IMR-90 (cell line): ENCODE measurements at regions not wholly inside any gene's neighbourhood (a gene's known extent, or its start where the extent isn't known, plus 50 kb on each side); places are given as distances from the start of the nearest gene placed in this dataset.

Experiments
- ATAC-seq: fragments of 200-7000 bp; cut with Tn5 transposase; 2 replicates; pipeline ENCODE4 v1.9.1; 2020; ENCODE audit warnings: low read depth, mild to moderate bottlenecking, moderate library complexity
- BruUV-seq: library from RNA; stranded (reverse); fragments of 400-500 nt; replicated peaks from 2 replicates; lab custom pipeline; 2021; lab: Mats Ljungman, UMichigan
- CTCF ChIA-PET: fragments of 300-600 bp; formaldehyde crosslinking; extraction: SDS; loops from one replicate; lab custom pipeline; 2021; ENCODE audit warnings: antibody characterized with exemption; lab: Yijun Ruan, JAX
- POLR2A ChIA-PET: fragments of 300-600 bp; sonication (Branson Sonifier 250); formaldehyde crosslinking; loops from one replicate; lab custom pipeline; 2022; ENCODE audit warnings: antibody characterized with exemption; ENCODE audit not compliant: unreplicated experiment; lab: Charles Lee
- DNase-seq: peaks from one replicate; pipeline ENCODE4 v3.0.0; 2013
- H2AFZ ChIP-seq: replicated peaks from 2 replicates; pipeline ENCODE3; 2013; ENCODE audit warnings: low read length, mild to moderate bottlenecking; ENCODE audit not compliant: poor library complexity
- H2AK5ac ChIP-seq: 2 replicates; pipeline ENCODE4 v1.6.1; 2013; ENCODE audit warnings: low read depth, low read length, inconsistent platforms
- H2AK9ac ChIP-seq: replicated peaks from 2 replicates; pipeline ENCODE3; 2013; ENCODE audit warnings: mild to moderate bottlenecking, low read depth, low read length, moderate library complexity; ENCODE audit not compliant: poor library complexity
- H2BK120ac ChIP-seq: 2 replicates; pipeline ENCODE4 v1.6.1; 2013; ENCODE audit warnings: low read depth, low read length, inconsistent platforms
- H2BK15ac ChIP-seq: 3 replicates; pipeline ENCODE4 v1.6.1; 2013; ENCODE audit warnings: low read depth, low read length, inconsistent platforms
- H2BK20ac ChIP-seq: 2 replicates; pipeline ENCODE4 v1.6.1; 2013; ENCODE audit warnings: low read depth, mild to moderate bottlenecking, inconsistent platforms, low read length, moderate library complexity
- H2BK5ac ChIP-seq: 2 replicates; pipeline ENCODE4 v1.6.1; 2013; ENCODE audit warnings: mild to moderate bottlenecking, low read depth, low read length, inconsistent platforms; ENCODE audit not compliant: poor library complexity, severe bottlenecking
- H3K14ac ChIP-seq: replicated peaks from 2 replicates; pipeline ENCODE4 v1.6.1; 2013; ENCODE audit warnings: low read depth, low read length, inconsistent platforms
- H3K18ac ChIP-seq: 2 replicates; pipeline ENCODE4 v1.6.1; 2013; ENCODE audit warnings: low read depth, low read length, control low read depth
- H3K23ac ChIP-seq: 2 replicates; pipeline ENCODE4 v1.6.1; 2013; ENCODE audit warnings: low read depth, low read length, inconsistent platforms
- H3K27ac ChIP-seq: 2 replicates; pipeline ENCODE4 v1.5.1; 2013; ENCODE audit warnings: mild to moderate bottlenecking, control low read depth, low read length; ENCODE audit not compliant: insufficient read depth
- H3K27me3 ChIP-seq: 2 replicates; pipeline ENCODE4 v1.6.1; 2013; ENCODE audit warnings: low read length; ENCODE audit not compliant: control insufficient read depth, insufficient read depth
- H3K36me3 ChIP-seq: 2 replicates; pipeline ENCODE4 v1.6.1; 2013; ENCODE audit warnings: low read length, mixed read lengths; ENCODE audit not compliant: control insufficient read depth, insufficient read depth
- H3K4ac ChIP-seq: 2 replicates; pipeline ENCODE4 v1.6.1; 2013; ENCODE audit warnings: low read depth, low read length, inconsistent platforms
- H3K4me1 ChIP-seq: 2 replicates; pipeline ENCODE4 v1.6.1; 2013; ENCODE audit warnings: low read length, mixed read lengths; ENCODE audit not compliant: control insufficient read depth, insufficient read depth
- H3K4me2 ChIP-seq: 2 replicates; pipeline ENCODE4 v1.6.1; 2013; ENCODE audit warnings: low read depth, mild to moderate bottlenecking, control low read depth, low read length, moderate library complexity
- H3K4me3 ChIP-seq: 2 replicates; pipeline ENCODE4 v1.5.1; 2013; ENCODE audit warnings: low read depth, mild to moderate bottlenecking, control low read depth, low read length, moderate library complexity; ENCODE audit not compliant: insufficient read depth
- H3K56ac ChIP-seq: 2 replicates; pipeline ENCODE4 v1.6.1; 2013; ENCODE audit warnings: low read length, inconsistent platforms; ENCODE audit not compliant: insufficient read depth; ENCODE audit errors: extremely low read depth
- H3K79me1 ChIP-seq, 2 experiments: 2 replicates each; pipeline ENCODE4 v1.6.1; 2013; ENCODE audit warnings: low read length in 2 of 2, inconsistent platforms in 1 of 2, low read depth in 1 of 2
- H3K9ac ChIP-seq: 2 replicates; pipeline ENCODE4 v1.6.1; 2013; ENCODE audit warnings: low read depth, low read length, control low read depth
- H3K9me1 ChIP-seq: 2 replicates; pipeline ENCODE4 v1.6.1; 2013; ENCODE audit warnings: low read length, inconsistent platforms; ENCODE audit not compliant: insufficient read depth
- H3K9me3 ChIP-seq: 2 replicates; pipeline ENCODE4 v1.6.1; 2013; ENCODE audit warnings: low read length; ENCODE audit not compliant: control insufficient read depth, insufficient read depth
- H4K20me1 ChIP-seq: 2 replicates; pipeline ENCODE4 v1.6.1; 2013; ENCODE audit warnings: low read length, inconsistent platforms; ENCODE audit not compliant: insufficient read depth
- H4K5ac ChIP-seq: 2 replicates; pipeline ENCODE4 v1.6.1; 2013; ENCODE audit warnings: mild to moderate bottlenecking, low read depth, low read length, control low read depth
- H4K8ac ChIP-seq, 2 experiments: 2 replicates each; pipeline ENCODE4 v1.6.1; 2013; ENCODE audit warnings: low read depth in 2 of 2, low read length in 2 of 2, control low read depth in 1 of 2, inconsistent platforms in 1 of 2
- H4K91ac ChIP-seq: 2 replicates; pipeline ENCODE4 v1.6.1; 2013; ENCODE audit warnings: low read depth, low read length, inconsistent platforms; ENCODE audit not compliant: insufficient read depth
- CHD1 ChIP-seq: IDR thresholded peaks from 2 replicates; pipeline ENCODE4 v1.6.1; 2012; ENCODE audit warnings: low read depth, low read length, improper control_type of control experiment
- FOS ChIP-seq: fragments of 150-350 bp; IDR thresholded peaks from 2 replicates; pipeline ENCODE4 v1.6.1; 2016; ENCODE audit warnings: low read depth, low read length
- MAFK ChIP-seq: IDR thresholded peaks from 2 replicates; pipeline ENCODE4 v1.6.1; 2012; ENCODE audit warnings: low read depth, low read length, improper control_type of control experiment
- MAZ ChIP-seq: IDR thresholded peaks from 2 replicates; pipeline ENCODE4 v1.6.1; 2012; ENCODE audit warnings: low read depth, mild to moderate bottlenecking, low read length, improper control_type of control experiment, moderate library complexity, borderline replicate concordance
- MXI1 ChIP-seq: IDR thresholded peaks from 2 replicates; pipeline ENCODE4 v1.6.1; 2012; ENCODE audit warnings: low read depth, mild to moderate bottlenecking, low read length, moderate library complexity, borderline replicate concordance
- NFE2L2 ChIP-seq: fragments of 150-350 bp; IDR thresholded peaks from 2 replicates; pipeline ENCODE4 v1.6.1; 2016; ENCODE audit warnings: low read depth, mild to moderate bottlenecking, low read length
- POLR2A ChIP-seq: IDR thresholded peaks from 2 replicates; pipeline ENCODE4 v1.6.1; 2012; ENCODE audit warnings: mild to moderate bottlenecking, low read depth, low read length
- RAD21 ChIP-seq: IDR thresholded peaks from 2 replicates; pipeline ENCODE4 v1.6.1; 2012; ENCODE audit warnings: low read length, improper control_type of control experiment
- RFX5 ChIP-seq: IDR thresholded peaks from 2 replicates; pipeline ENCODE4 v1.8.0; 2012; ENCODE audit warnings: low read depth, mild to moderate bottlenecking, low read length, moderate library complexity
- SMC3 ChIP-seq: fragments of 150-350 bp; IDR thresholded peaks from 2 replicates; pipeline ENCODE4 v1.6.1; 2016; ENCODE audit warnings: low read depth, mild to moderate bottlenecking, antibody characterized with exemption, low read length, moderate library complexity
- WGBS, 2 experiments: methylation state at CpG; one replicate each; pipeline versions ENCODE4 v1.1.5 to v1.1.7; 2013; ENCODE audit warnings: missing lambda C conversion rate in 2 of 2; ENCODE audit not compliant: insufficient read length in 1 of 2; ENCODE audit errors: extremely low coverage in 2 of 2; 5-methylcytosine and 5-hydroxymethylcytosine counted together
- dilution Hi-C: fragments of 300-500 bp; cut with HindIII; formaldehyde crosslinking; loops from one replicate; pipeline ENCODE4 v1.14.3; 2018; ENCODE audit warnings: low sequenced_read_pairs; ENCODE audit not compliant: unreplicated experiment
- in situ Hi-C: fragments of 300-500 bp; cut with MboI; formaldehyde crosslinking; loops from 3 replicates; pipeline ENCODE4 v1.14.3; 2019; ENCODE audit warnings: low sequenced_read_pairs, inconsistent platforms, mixed read lengths
- intact Hi-C: fragments of 100-400 bp; cut with micrococcal nuclease; formaldehyde crosslinking; loops from 2 replicates; pipeline ENCODE4 v1.10.0; 2022
- TF ChIP-seq, protein P1 (sequence below): fragments of 150-350 bp; IDR thresholded peaks from 2 replicates; pipeline ENCODE4 v1.6.1; 2017; ENCODE audit warnings: mild to moderate bottlenecking, antibody characterized with exemption, low read length, low read depth
- TF ChIP-seq, protein P2 (sequence below): conservative IDR thresholded peaks from 2 replicates; pipeline ENCODE4 v1.5.1; 2012; ENCODE audit warnings: mild to moderate bottlenecking, low read depth, low read length, improper control_type of control experiment
- TF ChIP-seq, protein P3 (sequence below): fragments of 150-350 bp; IDR thresholded peaks from 2 replicates; pipeline ENCODE4 v1.6.1; 2016; ENCODE audit warnings: low read depth, mild to moderate bottlenecking, low read length, moderate library complexity, borderline replicate concordance

DNA sequence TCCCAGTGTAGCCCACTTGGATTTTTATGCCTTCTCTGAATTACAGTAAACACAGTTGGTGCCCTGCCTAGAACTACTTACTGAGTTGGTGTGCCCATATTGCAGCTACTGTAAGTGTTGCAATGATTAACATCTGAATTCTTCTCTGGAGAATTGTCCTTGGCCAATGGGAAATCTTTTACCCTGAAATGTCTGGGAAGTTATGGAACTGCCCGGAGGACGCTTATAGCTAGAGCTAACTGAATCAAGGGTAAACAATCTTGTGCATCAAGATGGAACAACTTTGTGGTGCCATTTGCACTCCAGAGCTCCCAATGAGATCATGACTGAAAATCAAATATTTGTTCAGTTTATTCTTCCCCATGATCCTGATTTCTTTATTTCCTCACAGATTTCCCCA, 246.7 kb upstream of the CBLB start:
- DNase-seq (no peak), ATAC-seq (no peak)
- Histone ChIP-seq H3K18ac (peak overlapping the region; percentile 90; the same call in 1 of the 2 replicates), H3K9me1 (no peaks in the 10 kb centered on the region; the same call in 1 of the 2 replicates), H3K27ac (no peak overlapping the region), H2BK5ac (no peak overlapping the region), H3K56ac (no peak overlapping the region), H4K20me1 (no peaks in the 10 kb centered on the region), H3K4me3 (no peak overlapping the region), H3K23ac (no peak overlapping the region), H3K36me3 (no peaks in the 10 kb centered on the region), H4K8ac (no peak overlapping the region), H3K9ac (no peak overlapping the region), H4K91ac (no peak overlapping the region), H2BK120ac (peak overlapping the region; percentile 26; the same call in 1 of the 2 replicates), H2AFZ (no peak overlapping the region), H3K9me3 (no peaks in the 10 kb centered on the region), H3K4me2 (no peak overlapping the region), H3K4ac (no peak overlapping the region), H3K79me1 (no peaks in the 10 kb centered on the region), H2AK5ac (no peak overlapping the region), H3K4me1 (peaks cover 5% of the 10 kb centered on the region; the same call in 1 of the 2 replicates), H2AK9ac (no peak overlapping the region), H2BK20ac (0 out of 2 replicates have a peak overlapping the region, but pooled peaks have one; percentile 27), H4K5ac (no peak overlapping the region; the same call in 1 of the 2 replicates), H2BK15ac (no peak overlapping the region), H3K27me3 (no peaks in the 10 kb centered on the region), H3K14ac (0 out of 2 replicates have a peak overlapping the region, but pooled peaks have one; percentile 15)
- dilution Hi-C loops (no loop called here), in situ Hi-C loops (no loop called here), intact Hi-C loops (no loop called here)
- WGBS, 2 experiments = 100% methylated on average over 1 of the region's 2 CpGs; no CpG with 5 or more reads in 1 of the 2 experiments
- no TSS peak for BruUV-seq
- POLR2A ChIA-PET = interaction anchor here (0.6 kb wide), 1 partner anchor 74 kb away, joined by 3 read pairs; no protein-coding TSS in a partner anchor
- TF ChIP-seq, protein P1, sequence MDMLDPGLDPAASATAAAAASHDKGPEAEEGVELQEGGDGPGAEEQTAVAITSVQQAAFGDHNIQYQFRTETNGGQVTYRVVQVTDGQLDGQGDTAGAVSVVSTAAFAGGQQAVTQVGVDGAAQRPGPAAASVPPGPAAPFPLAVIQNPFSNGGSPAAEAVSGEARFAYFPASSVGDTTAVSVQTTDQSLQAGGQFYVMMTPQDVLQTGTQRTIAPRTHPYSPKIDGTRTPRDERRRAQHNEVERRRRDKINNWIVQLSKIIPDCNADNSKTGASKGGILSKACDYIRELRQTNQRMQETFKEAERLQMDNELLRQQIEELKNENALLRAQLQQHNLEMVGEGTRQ = no peak
- TF ChIP-seq POLR2A (no peak), MAFK (no peak), MXI1 (no peak), FOS (no peak), RFX5 (no peak), NFE2L2 (no peak), SMC3 (no peak), CHD1 (no peak), RAD21 (no peak), MAZ (no peak)
- TF ChIP-seq, protein P2, sequence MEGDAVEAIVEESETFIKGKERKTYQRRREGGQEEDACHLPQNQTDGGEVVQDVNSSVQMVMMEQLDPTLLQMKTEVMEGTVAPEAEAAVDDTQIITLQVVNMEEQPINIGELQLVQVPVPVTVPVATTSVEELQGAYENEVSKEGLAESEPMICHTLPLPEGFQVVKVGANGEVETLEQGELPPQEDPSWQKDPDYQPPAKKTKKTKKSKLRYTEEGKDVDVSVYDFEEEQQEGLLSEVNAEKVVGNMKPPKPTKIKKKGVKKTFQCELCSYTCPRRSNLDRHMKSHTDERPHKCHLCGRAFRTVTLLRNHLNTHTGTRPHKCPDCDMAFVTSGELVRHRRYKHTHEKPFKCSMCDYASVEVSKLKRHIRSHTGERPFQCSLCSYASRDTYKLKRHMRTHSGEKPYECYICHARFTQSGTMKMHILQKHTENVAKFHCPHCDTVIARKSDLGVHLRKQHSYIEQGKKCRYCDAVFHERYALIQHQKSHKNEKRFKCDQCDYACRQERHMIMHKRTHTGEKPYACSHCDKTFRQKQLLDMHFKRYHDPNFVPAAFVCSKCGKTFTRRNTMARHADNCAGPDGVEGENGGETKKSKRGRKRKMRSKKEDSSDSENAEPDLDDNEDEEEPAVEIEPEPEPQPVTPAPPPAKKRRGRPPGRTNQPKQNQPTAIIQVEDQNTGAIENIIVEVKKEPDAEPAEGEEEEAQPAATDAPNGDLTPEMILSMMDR = no peak
- TF ChIP-seq, protein P3, sequence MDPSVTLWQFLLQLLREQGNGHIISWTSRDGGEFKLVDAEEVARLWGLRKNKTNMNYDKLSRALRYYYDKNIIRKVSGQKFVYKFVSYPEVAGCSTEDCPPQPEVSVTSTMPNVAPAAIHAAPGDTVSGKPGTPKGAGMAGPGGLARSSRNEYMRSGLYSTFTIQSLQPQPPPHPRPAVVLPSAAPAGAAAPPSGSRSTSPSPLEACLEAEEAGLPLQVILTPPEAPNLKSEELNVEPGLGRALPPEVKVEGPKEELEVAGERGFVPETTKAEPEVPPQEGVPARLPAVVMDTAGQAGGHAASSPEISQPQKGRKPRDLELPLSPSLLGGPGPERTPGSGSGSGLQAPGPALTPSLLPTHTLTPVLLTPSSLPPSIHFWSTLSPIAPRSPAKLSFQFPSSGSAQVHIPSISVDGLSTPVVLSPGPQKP = no peak
- CTCF ChIA-PET = no interaction called here
